AG09319 (cell line): ENCODE measurements at regions not wholly inside any gene's neighbourhood (a gene's known extent, or its start where the extent isn't known, plus 50 kb on each side); places are given as distances from the start of the nearest gene placed in this dataset.

Experiments used
- DNase-seq: peaks from one replicate; pipeline ENCODE4 v3.0.0-alpha.2; 2010; ENCODE audit warnings: low read depth; ENCODE audit errors: extremely low read depth
- TF ChIP-seq, protein P1 (sequence below): IDR thresholded peaks from 2 replicates; pipeline ENCODE4 v1.5.1; 2011; ENCODE audit warnings: low read depth, mild to moderate bottlenecking, inconsistent platforms, low read length, moderate library complexity

DNA sequence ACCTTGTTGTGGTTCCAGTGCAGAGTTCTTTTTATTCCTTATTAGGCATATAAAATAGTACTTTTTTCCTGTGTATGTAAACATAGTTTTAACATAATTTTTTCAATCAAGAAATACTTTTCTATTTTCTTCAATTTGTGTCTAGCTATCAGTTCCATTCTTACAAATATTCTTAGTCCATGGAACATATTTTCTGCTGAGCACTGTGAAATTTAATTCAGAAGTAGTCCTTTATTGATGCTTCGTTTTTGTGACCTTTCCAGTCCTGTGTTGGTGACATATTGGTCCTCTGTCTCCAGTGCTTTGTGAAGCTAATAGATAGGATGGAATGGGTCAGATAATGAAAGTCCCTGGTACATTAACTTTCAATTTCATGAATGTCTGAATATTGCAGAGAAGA lies 325.1 kb downstream of the SAMD5 start:
- no peak for DNase-seq
- TF ChIP-seq, protein P1, sequence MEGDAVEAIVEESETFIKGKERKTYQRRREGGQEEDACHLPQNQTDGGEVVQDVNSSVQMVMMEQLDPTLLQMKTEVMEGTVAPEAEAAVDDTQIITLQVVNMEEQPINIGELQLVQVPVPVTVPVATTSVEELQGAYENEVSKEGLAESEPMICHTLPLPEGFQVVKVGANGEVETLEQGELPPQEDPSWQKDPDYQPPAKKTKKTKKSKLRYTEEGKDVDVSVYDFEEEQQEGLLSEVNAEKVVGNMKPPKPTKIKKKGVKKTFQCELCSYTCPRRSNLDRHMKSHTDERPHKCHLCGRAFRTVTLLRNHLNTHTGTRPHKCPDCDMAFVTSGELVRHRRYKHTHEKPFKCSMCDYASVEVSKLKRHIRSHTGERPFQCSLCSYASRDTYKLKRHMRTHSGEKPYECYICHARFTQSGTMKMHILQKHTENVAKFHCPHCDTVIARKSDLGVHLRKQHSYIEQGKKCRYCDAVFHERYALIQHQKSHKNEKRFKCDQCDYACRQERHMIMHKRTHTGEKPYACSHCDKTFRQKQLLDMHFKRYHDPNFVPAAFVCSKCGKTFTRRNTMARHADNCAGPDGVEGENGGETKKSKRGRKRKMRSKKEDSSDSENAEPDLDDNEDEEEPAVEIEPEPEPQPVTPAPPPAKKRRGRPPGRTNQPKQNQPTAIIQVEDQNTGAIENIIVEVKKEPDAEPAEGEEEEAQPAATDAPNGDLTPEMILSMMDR, result no peak

DNA sequence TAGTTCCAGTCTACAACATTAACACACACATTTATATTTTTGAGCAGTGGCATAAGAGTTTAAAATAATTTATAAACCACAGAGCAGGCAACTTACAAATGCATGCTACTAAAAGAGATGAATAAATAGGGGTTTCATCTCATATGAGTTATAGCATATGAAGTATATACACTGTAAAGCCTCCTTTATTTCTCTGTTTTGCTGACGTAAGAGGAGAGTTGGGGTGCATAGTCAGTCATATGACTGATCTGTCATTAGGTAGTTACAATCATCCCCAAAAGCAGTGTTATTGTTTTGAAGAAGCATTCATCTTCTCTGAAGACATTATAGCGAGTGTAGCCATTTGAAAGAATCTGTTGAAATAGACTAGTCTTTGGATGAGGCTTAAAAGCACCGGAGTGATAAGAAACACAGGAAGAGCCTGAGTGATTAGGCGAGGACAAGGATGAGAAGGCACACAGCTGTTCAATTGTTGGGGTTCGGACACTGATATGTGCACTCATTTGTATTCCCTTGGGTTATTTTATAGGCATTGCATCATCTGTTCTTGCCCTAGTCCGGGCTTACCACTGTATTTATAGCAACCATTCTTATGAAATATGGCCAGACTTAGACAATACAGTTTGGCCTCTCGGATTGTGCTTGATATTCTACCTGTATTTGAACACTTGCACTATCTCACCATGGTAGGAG lies 325.7 kb downstream of the SAMD5 start:
- no peak for DNase-seq
- TF ChIP-seq, protein P1, result no peak

DNA sequence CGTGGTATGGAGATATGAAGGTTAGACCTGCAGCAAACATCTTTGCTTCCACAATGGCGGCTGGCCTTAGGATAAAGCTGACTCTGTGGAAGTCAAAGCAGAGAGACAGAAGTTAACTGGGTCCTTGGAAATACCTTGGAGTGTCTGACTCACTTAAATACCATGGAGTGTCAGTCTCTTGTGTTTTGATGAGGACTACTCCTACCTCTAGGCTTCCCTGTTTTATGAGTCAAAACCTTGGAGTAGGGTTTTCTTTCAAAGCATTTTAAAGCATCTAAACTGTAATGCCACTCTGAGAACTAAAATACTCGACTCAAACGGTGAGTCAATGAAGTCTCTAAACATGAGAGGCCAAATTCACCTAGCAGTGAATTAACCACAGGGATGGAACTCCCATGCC lies 329.1 kb downstream of the SAMD5 start:
- no peak for DNase-seq
- TF ChIP-seq, protein P1, result no peak

DNA sequence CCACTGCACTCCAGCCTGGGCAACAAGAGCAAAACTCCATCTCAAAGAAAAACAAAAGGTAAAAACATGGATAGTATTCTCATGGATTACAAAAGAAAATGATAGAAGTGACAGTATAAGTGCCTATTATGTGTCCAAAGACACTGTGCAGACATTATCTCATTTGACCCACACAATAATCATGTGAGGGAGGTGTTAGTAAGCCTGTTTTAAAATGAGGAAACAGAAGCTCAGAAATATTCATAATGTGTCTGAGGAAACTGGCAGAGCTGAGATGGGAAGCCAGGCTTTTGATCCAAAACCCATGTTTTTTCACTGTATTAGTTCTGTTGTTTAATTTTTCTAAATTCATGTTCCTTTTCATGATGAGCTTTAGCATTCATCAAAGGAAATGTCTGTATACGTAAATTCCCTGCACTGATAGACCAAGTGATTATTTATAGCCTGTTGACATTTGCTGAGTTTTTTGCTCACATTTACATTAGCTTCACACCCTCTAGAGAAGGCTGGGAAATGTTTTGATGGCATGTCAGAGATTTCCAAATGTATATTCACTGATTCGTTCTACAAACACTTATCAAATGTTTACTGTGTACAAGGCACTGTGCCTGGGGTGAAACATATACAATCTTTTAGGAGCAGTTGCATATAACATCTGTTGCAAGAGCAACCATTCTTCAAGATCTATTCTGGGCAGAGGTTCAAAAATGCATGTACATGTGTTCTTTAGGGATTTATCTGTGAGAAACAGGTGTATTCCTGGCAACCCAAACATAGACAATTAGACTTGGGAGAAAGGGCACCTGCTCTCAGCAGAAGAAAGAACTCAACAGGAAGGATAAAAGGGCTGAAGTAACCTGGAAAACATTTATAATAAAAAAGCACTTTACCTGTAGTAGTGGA lies 331.5 kb downstream of the SAMD5 start:
- DNase-seq, result no peak
- TF ChIP-seq, protein P1, result no peak

DNA sequence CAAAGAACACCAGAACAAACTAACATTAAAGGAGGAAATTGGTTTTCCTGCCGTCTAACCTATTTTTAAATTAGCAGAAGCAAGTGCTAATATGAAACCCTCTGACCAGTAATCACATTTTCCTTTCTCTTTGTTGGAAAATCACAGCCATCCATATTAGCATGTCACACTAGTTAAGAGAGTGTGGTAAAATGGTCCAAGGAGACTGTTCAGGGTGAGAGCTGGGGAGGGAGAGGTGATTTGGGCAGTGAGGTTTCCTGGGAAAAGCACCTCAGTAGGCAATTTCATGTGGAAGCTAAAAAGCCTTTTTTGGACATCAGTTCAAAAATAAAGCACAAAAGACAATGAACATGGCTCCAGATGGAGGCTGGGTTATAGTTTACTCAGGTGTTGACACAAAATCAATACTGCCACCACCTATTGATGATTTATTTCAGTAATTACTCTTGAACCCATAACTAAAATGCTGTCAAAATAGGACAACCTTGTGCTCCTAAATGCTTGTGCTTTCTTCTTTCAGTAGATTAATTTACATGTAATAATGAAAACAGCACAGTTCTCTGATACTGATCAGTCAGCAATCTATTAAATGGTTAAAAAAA lies 333.2 kb downstream of the SAMD5 start:
- no peak for DNase-seq
- TF ChIP-seq, protein P1, result no peak

DNA sequence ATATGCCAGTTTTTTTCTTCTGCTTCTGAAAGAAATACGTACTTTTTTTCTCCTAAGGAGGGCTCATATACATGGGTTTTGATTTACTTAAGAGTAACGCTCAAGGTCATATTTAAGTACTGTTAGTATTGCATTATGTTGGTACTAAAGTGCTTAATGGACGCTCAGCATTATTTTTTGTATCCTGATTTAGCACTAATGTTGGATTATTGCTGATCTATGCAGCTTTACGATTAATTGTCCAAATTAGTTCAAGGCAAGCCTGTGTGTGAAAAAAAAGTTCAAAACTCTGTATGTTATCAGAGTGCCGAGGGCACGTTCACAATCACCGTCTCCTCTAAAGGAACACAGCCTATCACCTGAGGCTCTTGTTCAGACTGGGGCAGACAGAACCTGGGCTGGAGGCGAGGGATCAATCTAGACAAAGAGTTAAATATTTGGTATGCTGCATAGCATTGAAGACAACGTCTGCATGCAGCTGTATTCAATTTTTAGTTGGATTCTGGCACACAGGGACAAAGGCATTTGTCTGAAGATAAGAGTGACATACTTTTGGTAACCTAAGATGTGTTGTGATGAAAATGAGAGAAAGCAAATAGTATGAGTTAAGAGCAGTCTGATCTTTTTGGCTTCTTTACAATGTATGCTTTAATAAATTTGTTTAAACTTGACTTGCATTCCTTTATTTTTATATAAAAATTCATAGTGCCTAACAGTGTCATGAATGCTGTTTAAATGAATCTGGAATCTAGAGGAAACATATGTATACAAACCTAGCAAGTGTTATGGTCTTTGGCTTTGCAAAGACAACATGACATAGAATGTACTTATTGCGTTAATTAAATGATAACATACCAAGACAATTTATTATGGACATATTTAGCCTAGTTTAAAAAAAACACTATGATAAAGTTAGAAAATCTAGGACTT lies 341.2 kb downstream of the SAMD5 start:
- TF ChIP-seq, protein P1, result no peak
- no peak for DNase-seq
